AG09309 (cell line): ENCODE measurements at regions not wholly inside any gene's neighbourhood (a gene's known extent, or its start where the extent isn't known, plus 50 kb on each side); places are given as distances from the start of the nearest gene placed in this dataset.

Experiments
- DNase-seq: peaks from one replicate; pipeline ENCODE4 v3.0.0-alpha.2; 2010; ENCODE audit warnings: low read depth
- H3K4me3 ChIP-seq: 2 replicates; pipeline ENCODE4 v1.5.1; 2011; ENCODE audit warnings: mild to moderate bottlenecking, low read depth, low read length, moderate library complexity; ENCODE audit not compliant: control insufficient read depth
- TF ChIP-seq, protein P1 (sequence below): IDR thresholded peaks from 2 replicates; pipeline ENCODE4 v1.5.1; 2011; ENCODE audit warnings: mild to moderate bottlenecking, low read depth, low read length, inconsistent platforms; ENCODE audit not compliant: insufficient read depth, control insufficient read depth; ENCODE audit errors: missing control alignments

DNA sequence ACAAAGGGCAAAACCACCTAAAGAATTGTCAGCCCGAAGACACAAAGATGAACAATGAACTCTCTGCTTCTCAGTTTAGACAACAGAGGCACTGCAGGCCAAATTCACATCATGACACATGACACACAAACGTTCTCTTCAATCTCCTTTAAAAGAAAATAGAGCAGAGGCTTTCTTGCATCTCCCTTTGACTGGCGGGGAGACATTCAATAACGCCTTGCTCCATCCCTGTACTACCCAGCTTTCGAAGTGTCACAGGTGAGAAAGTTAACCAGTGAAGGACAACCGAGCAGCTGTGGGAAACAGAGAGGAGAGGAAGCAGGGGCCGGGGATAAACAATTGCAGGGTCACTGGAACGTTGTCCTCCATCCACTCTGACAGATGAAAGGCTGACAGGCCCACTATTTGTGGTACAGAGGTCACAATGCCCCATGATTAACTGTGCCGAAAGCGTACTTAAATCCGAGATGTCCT lies 130.8 kb downstream of the PHLDA1 start:
- no peak for DNase-seq
- H3K4me3 ChIP-seq = no peak overlapping the region
- TF ChIP-seq, protein P1, sequence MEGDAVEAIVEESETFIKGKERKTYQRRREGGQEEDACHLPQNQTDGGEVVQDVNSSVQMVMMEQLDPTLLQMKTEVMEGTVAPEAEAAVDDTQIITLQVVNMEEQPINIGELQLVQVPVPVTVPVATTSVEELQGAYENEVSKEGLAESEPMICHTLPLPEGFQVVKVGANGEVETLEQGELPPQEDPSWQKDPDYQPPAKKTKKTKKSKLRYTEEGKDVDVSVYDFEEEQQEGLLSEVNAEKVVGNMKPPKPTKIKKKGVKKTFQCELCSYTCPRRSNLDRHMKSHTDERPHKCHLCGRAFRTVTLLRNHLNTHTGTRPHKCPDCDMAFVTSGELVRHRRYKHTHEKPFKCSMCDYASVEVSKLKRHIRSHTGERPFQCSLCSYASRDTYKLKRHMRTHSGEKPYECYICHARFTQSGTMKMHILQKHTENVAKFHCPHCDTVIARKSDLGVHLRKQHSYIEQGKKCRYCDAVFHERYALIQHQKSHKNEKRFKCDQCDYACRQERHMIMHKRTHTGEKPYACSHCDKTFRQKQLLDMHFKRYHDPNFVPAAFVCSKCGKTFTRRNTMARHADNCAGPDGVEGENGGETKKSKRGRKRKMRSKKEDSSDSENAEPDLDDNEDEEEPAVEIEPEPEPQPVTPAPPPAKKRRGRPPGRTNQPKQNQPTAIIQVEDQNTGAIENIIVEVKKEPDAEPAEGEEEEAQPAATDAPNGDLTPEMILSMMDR = no peak

DNA sequence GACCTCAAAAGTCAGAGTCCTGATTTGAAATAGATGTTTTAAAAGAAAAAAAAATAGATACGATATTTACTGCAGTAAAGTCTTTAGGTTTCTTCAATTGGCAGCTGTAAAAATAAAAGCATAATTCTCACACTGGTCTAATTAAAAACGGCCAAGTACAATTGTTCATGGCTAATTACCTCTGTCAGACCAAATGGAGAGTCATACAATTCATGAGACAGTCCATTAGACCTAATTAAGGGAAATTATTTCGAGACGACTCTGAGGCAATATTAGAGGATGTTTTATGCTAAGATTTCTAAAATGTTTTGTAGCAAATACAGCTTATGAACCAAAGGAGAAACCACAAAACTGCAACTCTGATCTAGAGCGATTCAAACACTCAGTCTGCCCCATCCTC lies 131.3 kb downstream of the PHLDA1 start:
- H3K4me3 ChIP-seq = no peak overlapping the region
- TF ChIP-seq, protein P1 = no peak
- no peak for DNase-seq

DNA sequence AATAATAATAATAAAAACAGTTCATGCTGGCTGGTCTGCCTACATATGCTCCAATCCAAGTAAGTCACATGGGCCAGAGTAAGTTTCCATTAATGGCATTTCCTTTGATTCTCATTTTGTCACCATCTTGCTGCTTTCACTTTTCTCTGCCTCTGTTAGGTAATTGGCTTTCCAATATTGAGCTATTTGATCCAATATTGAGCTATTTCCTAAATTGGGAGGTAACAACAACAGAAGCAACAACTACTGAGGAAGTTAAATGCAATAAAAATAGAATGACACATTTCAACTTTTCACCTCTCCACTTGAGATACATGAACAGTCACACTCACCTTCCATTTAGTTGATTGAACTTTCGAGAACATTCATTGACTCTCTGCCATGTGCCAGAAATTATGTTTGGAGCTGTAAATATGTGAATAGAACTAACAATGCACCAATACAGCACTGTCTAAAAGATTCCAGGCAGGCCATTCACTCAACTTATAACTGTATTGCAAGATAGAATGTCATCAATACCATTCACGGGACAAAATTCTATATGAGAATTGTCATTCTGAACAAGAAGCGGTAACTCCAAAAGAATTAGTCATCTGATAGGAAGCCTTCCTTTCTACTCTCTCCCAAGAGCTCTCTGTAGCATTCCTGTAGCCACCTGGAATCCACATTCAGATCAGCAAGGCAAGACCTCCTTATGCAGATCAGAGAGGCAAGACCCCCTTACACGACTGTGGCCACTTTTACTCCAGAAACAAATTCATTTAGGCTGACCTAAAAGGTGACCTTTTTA lies 136.4 kb downstream of the PHLDA1 start:
- TF ChIP-seq, protein P1 = no peak
- no peak overlapping the region for H3K4me3 ChIP-seq
- no peak for DNase-seq

DNA sequence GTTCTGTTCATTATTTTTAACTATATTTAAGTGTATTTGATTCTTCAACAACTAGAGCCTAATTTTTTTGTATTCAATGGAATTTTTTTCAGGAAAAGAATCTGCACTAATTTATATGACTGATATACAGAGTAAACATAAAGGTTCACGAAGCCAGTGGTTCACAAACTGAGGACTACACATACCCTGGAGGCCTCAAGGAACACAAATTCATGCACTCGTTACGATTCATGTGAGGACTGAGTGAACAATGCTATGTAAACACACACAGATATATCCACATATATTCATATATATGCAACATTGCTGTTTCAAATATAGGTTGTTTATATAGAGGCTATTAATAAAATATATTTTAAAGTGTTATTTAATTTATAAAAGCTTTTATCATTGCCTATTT lies 137.8 kb downstream of the PHLDA1 start:
- no peak for DNase-seq

DNA sequence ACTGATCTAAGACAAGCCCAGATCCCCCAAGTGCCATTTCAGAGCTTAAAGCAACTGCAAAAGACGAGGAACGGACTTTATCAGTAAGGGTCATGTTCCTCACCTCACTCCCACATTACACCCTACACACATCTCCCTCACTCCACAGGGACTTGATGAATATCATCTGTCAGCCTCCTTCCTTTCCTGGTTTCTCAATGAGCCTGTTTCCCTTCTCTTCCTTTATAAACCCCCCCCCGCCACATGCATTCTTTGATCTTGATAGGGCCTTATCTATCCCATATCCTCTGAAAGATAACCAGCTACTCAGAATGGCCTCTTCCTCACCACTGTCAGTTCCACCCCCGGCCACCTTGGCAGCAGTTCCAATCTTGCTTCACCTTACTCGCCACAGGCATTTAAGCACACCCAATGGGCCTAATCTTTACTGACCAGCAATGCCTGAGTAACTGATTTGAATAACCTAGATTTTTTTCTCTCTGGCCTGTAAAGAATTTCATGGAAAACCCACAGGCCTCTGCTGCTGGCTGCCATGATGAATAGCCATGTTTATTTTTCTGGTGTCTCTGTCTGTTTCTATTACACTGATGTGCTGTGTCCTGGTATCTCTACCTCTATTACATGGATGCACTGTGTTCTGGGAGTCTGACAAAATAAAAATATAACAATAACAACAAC lies 138.7 kb downstream of the PHLDA1 start:
- TF ChIP-seq, protein P1 = no peak
- DNase-seq = peak; percentile 25
- H3K4me3 ChIP-seq = no peak overlapping the region

More for the DNA sequence above, 137.8 kb downstream of the PHLDA1 start:
- no peak overlapping the region for H3K4me3 ChIP-seq
- TF ChIP-seq, protein P1 = no peak

DNA sequence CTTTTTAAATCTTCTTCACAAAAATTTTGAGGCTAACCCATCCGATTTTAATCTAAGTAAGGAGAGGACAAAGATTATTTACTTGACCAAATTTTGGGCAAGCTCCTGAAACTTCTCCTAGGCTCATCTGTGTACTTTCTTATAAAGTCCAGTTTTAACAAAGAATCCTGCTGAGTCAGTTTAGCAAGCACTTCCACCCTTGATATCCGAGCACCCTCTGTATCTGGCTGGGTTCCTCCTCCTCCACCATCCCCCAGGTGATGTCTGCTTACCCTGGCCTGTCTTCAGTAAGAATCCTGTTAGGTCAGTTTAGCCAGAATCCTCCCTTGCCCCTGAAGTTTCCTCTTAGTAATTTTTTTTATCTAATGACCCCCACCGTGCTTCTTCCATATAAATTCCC lies 140.5 kb downstream of the PHLDA1 start:
- H3K4me3 ChIP-seq = no peak overlapping the region
- TF ChIP-seq, protein P1 = no peak
- DNase-seq = no peak
